ENCODE measurements at regions not wholly inside any gene's neighbourhood (a gene's known extent, or its start where the extent isn't known, plus 50 kb on each side); places are given as distances from the start of the nearest gene placed in this dataset.

DNA sequence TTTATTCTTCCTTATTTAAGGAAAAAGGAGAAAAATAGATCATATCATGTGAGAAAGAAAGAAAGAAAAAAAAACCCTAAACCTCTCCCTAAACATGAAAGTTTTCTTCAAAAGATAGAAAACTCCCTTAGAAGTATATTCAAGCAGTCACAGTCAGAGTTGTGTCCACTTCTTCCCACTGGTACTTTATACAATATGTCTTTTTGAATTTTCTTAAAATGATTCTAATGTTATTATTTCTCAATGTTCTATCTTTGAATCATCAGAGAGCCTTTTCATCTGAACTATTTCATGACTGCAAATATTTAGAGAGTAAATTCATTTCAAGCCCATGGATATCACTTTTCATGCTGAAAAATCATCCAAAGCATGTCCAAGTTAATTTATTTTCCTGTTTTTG lies 205.2 kb upstream of the SPOPL start:
- Histone ChIP-seq H3K9me3 (no peaks in the 10 kb centered on the region), H3K27ac (no peak overlapping the region), H3K4me3 (no peak overlapping the region), H3K4me1 (no peaks in the 10 kb centered on the region), H3K36me3 (no peaks in the 10 kb centered on the region), H3K27me3 (no peaks in the 10 kb centered on the region)
- no peak for ATAC-seq
- no peak for TF ChIP-seq POLR2A (IDR thresholded peaks at IDR 0.05)
- TF ChIP-seq EP300 (IDR thresholded peaks at IDR 0.05): no peak
- no peak for TF ChIP-seq POLR2AphosphoS5 (IDR thresholded peaks at IDR 0.05)

DNA sequence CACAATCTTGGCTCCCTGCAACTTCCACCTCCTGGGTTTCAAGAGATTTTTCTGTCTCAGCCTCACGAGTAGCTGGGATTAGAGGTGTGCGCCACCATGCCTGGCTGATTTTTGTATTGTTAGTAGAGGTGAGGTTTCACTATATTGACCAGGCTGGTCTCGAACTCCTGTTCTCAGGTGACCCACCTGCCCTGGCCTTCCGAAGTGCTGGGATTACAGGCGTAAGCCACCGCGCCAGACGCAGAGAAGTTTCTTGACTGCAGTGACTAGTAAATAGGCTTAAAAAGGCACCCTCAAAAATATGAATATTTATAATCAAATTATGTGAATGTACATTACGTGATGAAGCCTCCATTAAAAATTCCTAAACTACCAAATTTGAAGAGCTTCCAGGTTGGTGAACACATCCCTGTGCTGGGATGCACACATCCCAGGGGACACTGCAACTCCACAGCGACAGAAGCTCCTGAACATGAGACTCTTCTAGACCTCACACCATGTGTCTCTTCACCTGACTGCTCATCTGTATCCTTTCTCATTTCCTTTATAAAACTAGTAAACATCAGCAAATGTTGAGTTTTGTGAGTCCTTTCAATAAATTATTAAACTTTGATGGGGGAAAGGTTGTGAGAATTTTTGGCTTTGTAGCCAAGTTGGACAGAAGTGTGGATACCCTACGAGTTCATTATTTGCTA lies 203.3 kb upstream of the SPOPL start:
- Histone ChIP-seq H3K36me3 (no peaks in the 10 kb centered on the region), H3K27me3 (no peaks in the 10 kb centered on the region), H3K27ac (no peak overlapping the region), H3K4me1 (peaks cover 0 to 16% (median 0%) of the 10 kb centered on the region in 3 donors), H3K9me3 (no peaks in the 10 kb centered on the region), H3K4me3 (no peak overlapping the region)
- ATAC-seq: no peak
- WGBS, 2 donors (ENCODE audit: low coverage in 1 of 2): 93 to 94% methylated on average over 2 to 5 of the region's 11 CpGs
- TF ChIP-seq, protein P1, sequence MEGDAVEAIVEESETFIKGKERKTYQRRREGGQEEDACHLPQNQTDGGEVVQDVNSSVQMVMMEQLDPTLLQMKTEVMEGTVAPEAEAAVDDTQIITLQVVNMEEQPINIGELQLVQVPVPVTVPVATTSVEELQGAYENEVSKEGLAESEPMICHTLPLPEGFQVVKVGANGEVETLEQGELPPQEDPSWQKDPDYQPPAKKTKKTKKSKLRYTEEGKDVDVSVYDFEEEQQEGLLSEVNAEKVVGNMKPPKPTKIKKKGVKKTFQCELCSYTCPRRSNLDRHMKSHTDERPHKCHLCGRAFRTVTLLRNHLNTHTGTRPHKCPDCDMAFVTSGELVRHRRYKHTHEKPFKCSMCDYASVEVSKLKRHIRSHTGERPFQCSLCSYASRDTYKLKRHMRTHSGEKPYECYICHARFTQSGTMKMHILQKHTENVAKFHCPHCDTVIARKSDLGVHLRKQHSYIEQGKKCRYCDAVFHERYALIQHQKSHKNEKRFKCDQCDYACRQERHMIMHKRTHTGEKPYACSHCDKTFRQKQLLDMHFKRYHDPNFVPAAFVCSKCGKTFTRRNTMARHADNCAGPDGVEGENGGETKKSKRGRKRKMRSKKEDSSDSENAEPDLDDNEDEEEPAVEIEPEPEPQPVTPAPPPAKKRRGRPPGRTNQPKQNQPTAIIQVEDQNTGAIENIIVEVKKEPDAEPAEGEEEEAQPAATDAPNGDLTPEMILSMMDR (IDR thresholded peaks at IDR 0.05): no peak
- TF ChIP-seq EP300 (IDR thresholded peaks at IDR 0.05): no peak
- TF ChIP-seq POLR2A (IDR thresholded peaks at IDR 0.05): no peak
- TF ChIP-seq POLR2AphosphoS5 (IDR thresholded peaks at IDR 0.05): no peak

DNA sequence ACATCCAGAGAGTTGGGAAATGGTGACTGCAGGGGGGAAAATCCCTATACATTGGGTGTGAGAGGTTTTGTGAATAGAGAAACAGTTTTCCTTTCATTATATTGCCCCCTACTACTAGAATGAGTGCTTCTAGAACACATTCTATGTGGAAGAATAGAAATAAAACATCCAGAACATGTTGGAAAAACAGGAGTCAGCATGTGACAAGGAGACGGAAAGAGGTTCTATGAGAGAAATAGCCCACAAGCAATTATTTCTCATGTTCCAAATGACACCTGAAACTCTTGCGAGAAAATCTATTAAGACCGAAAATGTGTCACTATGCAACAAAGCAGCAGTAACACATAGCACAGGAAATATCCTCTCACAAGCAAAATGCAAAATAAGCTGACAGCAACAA lies 202.7 kb upstream of the SPOPL start:
- no peaks in the 10 kb centered on the region for H3K9me3 ChIP-seq
- H3K4me1 ChIP-seq: peaks cover 0 to 19% (median 0%) of the 10 kb centered on the region in 3 donors
- no peak for ATAC-seq
- H3K27me3 ChIP-seq: no peaks in the 10 kb centered on the region
- TF ChIP-seq EP300 (IDR thresholded peaks at IDR 0.05) (no peak), POLR2A (IDR thresholded peaks at IDR 0.05) (no peak), POLR2AphosphoS5 (IDR thresholded peaks at IDR 0.05) (no peak)
- TF ChIP-seq, protein P1 (IDR thresholded peaks at IDR 0.05): no peak
- WGBS, 2 donors (ENCODE audit: low coverage in 1 of 2): 87 to 95% methylated on average over 3 of the region's 3 CpGs
- H3K4me3 ChIP-seq: no peak overlapping the region
- H3K27ac ChIP-seq: no peak overlapping the region
- no peaks in the 10 kb centered on the region for H3K36me3 ChIP-seq

DNA sequence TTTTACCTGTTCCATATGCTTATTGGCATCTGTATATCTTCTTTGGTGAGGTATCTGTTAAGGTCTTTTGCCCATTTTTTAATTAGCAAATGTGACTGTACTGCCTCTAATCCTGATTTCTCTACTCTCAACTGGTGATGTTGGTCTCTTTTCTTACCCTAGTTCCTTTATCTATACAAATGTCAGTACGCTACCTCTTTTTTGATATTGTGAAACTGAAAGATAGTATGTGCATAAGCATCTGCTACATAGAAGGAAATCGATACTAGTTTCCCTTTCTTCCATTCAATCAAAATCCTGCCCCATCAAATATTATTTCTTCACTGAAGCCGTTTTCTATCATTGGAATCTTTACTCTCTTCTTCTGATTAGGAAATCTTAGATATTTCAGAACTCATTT lies 194.9 kb upstream of the SPOPL start:
- Histone ChIP-seq H3K27ac (no peak overlapping the region), H3K9me3 (no peaks in the 10 kb centered on the region), H3K36me3 (no peaks in the 10 kb centered on the region), H3K4me1 (peaks cover 0 to 19% (median 0%) of the 10 kb centered on the region in 3 donors), H3K4me3 (no peak overlapping the region), H3K27me3 (no peaks in the 10 kb centered on the region)
- no peak for TF ChIP-seq POLR2AphosphoS5 (IDR thresholded peaks at IDR 0.05)
- TF ChIP-seq POLR2A (IDR thresholded peaks at IDR 0.05): no peak
- TF ChIP-seq, protein P1 (IDR thresholded peaks at IDR 0.05): no peak
- no peak for TF ChIP-seq EP300 (IDR thresholded peaks at IDR 0.05)
- WGBS, 2 donors (ENCODE audit: low coverage in 1 of 2): 90 to 98% methylated on average over 2 to 3 of the region's 3 CpGs
- ATAC-seq: no peak

DNA sequence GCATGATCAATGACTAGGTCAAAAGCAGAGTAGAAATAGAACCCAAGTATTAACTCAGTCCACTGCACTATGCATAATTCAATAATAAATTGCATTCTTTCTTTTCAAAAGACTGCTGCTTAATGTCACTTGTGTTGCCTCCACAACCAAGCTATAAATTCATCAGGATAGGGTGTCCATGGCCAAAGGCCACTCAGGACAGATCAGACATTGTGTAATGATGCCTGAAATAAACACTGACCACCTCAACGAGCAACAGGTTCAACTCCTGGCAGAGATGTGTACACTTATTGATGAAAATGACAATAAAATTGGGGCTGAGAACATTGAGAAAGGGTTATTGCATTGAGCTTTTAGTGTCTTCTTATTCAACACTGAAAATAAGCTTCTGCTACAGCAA lies 194.5 kb upstream of the SPOPL start:
- H3K27ac ChIP-seq: no peak overlapping the region
- H3K9me3 ChIP-seq: no peaks in the 10 kb centered on the region
- H3K4me1 ChIP-seq: peaks cover 0 to 15% (median 0%) of the 10 kb centered on the region in 3 donors
- no peak for ATAC-seq
- no peaks in the 10 kb centered on the region for H3K27me3 ChIP-seq
- no peak overlapping the region for H3K4me3 ChIP-seq
- H3K36me3 ChIP-seq: no peaks in the 10 kb centered on the region
- TF ChIP-seq, protein P1 (IDR thresholded peaks at IDR 0.05): no peak
- TF ChIP-seq EP300 (IDR thresholded peaks at IDR 0.05): no peak
- TF ChIP-seq POLR2A (IDR thresholded peaks at IDR 0.05): no peak
- no peak for TF ChIP-seq POLR2AphosphoS5 (IDR thresholded peaks at IDR 0.05)
- WGBS, 2 donors (ENCODE audit: low coverage in 1 of 2): 29 to 43% methylated on average over 1 of the region's 1 CpG

All from gastroesophageal sphincter (tissue), 4 donors.